ENCODE measurements at regions not wholly inside any gene's neighbourhood (a gene's known extent, or its start where the extent isn't known, plus 50 kb on each side); places are given as distances from the start of the nearest gene placed in this dataset.

GRCh38 chrX:79645749-79646148, 278.6 kb upstream of the ITM2A start:
- no peaks in the 10 kb centered on the region for H3K36me3 Mint-ChIP-seq
- H3K27me3 Mint-ChIP-seq = no peaks in the 10 kb centered on the region
- no peak overlapping the region for H3K4me3 Mint-ChIP-seq
- no peaks in the 10 kb centered on the region for H3K4me1 Mint-ChIP-seq
- H3K27ac Mint-ChIP-seq = no peak overlapping the region
- H3K9me3 Mint-ChIP-seq (ENCODE audit: low read depth) = no peaks in the 10 kb centered on the region
- CTCF ChIA-PET = no interaction called here
- ATAC-seq (no peak), DNase-seq (no peak)

DNA sequence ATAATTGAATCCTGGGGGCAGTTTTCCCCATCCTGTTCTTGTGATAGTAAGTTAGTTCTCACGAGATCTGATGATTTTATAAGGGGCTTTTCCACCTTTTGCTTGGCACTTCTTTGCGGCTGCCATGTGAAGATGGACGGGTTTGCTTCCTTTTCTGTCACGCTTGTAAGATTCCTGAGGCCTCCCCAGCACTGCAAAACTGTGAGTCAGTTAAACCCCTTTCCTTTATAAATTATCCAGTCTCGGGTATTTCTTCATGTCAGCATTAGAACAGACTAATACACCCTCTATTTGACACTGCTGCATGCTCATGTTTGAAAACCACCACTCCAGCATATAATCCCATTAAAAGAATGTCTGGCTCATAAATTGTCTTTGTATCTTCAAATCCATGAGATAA, 264.4 kb upstream of the ITM2A start:
- no peak for ATAC-seq
- H3K4me1 Mint-ChIP-seq = peaks cover 7% of the 10 kb centered on the region
- CTCF ChIA-PET = no interaction called here
- DNase-seq = no peak
- H3K27ac Mint-ChIP-seq = no peak overlapping the region
- H3K27me3 Mint-ChIP-seq = no peaks in the 10 kb centered on the region
- no peaks in the 10 kb centered on the region for H3K9me3 Mint-ChIP-seq (ENCODE audit: low read depth)
- no peaks in the 10 kb centered on the region for H3K36me3 Mint-ChIP-seq
- H3K4me3 Mint-ChIP-seq = no peak overlapping the region

- Mint-ChIP-seq H3K9me3 (ENCODE audit: low read depth) (no peaks in the 10 kb centered on the region), H3K27me3 (no peaks in the 10 kb centered on the region), H3K27ac (no peak overlapping the region), H3K4me3 (no peak overlapping the region), H3K4me1 (peaks cover 7% of the 10 kb centered on the region), H3K36me3 (no peaks in the 10 kb centered on the region)
- peak; percentile 23 for ATAC-seq
- peak; percentile 41 for DNase-seq
- CTCF ChIA-PET = no interaction called here
Measured at GRCh38 chrX:79630033-79631009, 263.2 kb upstream of the ITM2A start.

GRCh38 chrX:79623098-79623762, 256.1 kb upstream of the ITM2A start:
- H3K9me3 Mint-ChIP-seq (ENCODE audit: low read depth) = no peaks in the 10 kb centered on the region
- no peak overlapping the region for H3K27ac Mint-ChIP-seq
- H3K4me1 Mint-ChIP-seq = no peaks in the 10 kb centered on the region
- CTCF ChIA-PET = no interaction called here
- H3K27me3 Mint-ChIP-seq = peaks cover 3% of the 10 kb centered on the region
- ATAC-seq (no peak), DNase-seq (no peak)
- H3K4me3 Mint-ChIP-seq = no peak overlapping the region
- H3K36me3 Mint-ChIP-seq = no peaks in the 10 kb centered on the region

DNA sequence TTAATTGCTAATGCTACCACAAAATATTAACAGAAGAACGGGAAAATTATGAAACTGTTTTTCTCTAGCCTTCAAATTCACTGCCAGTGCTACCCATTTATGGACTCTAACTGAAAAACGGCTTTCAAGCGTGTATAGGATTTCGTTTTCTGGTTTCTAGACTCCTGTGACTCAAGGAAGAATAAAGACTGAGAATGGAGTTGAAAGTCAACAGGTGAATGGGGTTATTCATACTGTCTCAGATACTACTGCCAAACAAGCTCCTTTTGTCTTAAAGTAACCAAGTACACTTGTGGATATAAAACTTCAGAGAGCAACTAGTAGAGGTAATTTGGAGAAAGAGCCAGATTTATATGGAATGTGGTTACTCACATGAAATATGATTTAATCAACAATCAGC, 251.1 kb upstream of the ITM2A start:
- peaks cover 3% of the 10 kb centered on the region for H3K27me3 Mint-ChIP-seq
- DNase-seq (no peak), ATAC-seq (no peak)
- H3K9me3 Mint-ChIP-seq (ENCODE audit: low read depth) = no peaks in the 10 kb centered on the region
- no peak overlapping the region for H3K27ac Mint-ChIP-seq
- H3K4me1 Mint-ChIP-seq = no peaks in the 10 kb centered on the region
- CTCF ChIA-PET = no interaction called here
- no peak overlapping the region for H3K4me3 Mint-ChIP-seq
- H3K36me3 Mint-ChIP-seq = no peaks in the 10 kb centered on the region

DNA sequence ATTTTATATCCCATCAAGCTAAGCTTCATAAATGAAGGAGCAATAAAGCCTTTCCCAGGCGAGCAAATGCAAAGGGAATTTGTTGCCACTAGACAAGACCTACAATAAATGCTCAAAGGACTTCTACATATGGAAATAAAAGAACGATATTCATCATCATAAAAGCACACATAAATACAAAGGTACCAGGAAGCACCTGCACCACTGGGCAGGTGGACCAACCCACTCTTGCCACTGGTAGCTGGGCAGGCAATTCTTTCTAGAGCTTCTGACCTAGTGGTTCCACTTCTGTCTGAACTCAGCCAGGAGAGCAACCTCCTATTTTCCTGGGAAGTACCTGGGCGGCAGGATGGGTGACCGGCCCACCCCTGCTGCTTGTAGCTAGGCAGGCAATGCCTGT, 237.2 kb upstream of the ITM2A start:
- no peaks in the 10 kb centered on the region for H3K9me3 Mint-ChIP-seq (ENCODE audit: low read depth)
- H3K27ac Mint-ChIP-seq = no peak overlapping the region
- H3K4me3 Mint-ChIP-seq = no peak overlapping the region
- H3K4me1 Mint-ChIP-seq = no peaks in the 10 kb centered on the region
- H3K36me3 Mint-ChIP-seq = no peaks in the 10 kb centered on the region
- ATAC-seq (no peak), DNase-seq (no peak)
- CTCF ChIA-PET = no interaction called here
- no peaks in the 10 kb centered on the region for H3K27me3 Mint-ChIP-seq

- Mint-ChIP-seq H3K9me3 (ENCODE audit: low read depth) (no peaks in the 10 kb centered on the region), H3K27me3 (no peaks in the 10 kb centered on the region), H3K4me1 (no peaks in the 10 kb centered on the region), H3K4me3 (no peak overlapping the region), H3K36me3 (no peaks in the 10 kb centered on the region), H3K27ac (no peak overlapping the region)
- CTCF ChIA-PET = no interaction called here
- no peak for DNase-seq
- ATAC-seq = no peak
Measured at GRCh38 chrX:79601341-79602131, 234.4 kb upstream of the ITM2A start.

GRCh38 chrX:79592259-79592658, 225.1 kb upstream of the ITM2A start:
- H3K4me1 Mint-ChIP-seq = no peaks in the 10 kb centered on the region
- DNase-seq (no peak), ATAC-seq (no peak)
- no peaks in the 10 kb centered on the region for H3K36me3 Mint-ChIP-seq
- CTCF ChIA-PET = no interaction called here
- no peaks in the 10 kb centered on the region for H3K27me3 Mint-ChIP-seq
- H3K4me3 Mint-ChIP-seq = no peak overlapping the region
- H3K27ac Mint-ChIP-seq = no peak overlapping the region
- no peaks in the 10 kb centered on the region for H3K9me3 Mint-ChIP-seq (ENCODE audit: low read depth)

- no peak overlapping the region for H3K27ac Mint-ChIP-seq
- CTCF ChIA-PET = no interaction called here
- no peak overlapping the region for H3K4me3 Mint-ChIP-seq
- no peak for DNase-seq
- no peaks in the 10 kb centered on the region for H3K36me3 Mint-ChIP-seq
- no peaks in the 10 kb centered on the region for H3K27me3 Mint-ChIP-seq
- no peaks in the 10 kb centered on the region for H3K4me1 Mint-ChIP-seq
- H3K9me3 Mint-ChIP-seq (ENCODE audit: low read depth) = no peaks in the 10 kb centered on the region
- no peak for ATAC-seq
Measured at GRCh38 chrX:79588233-79588632, 221.1 kb upstream of the ITM2A start.

DNA sequence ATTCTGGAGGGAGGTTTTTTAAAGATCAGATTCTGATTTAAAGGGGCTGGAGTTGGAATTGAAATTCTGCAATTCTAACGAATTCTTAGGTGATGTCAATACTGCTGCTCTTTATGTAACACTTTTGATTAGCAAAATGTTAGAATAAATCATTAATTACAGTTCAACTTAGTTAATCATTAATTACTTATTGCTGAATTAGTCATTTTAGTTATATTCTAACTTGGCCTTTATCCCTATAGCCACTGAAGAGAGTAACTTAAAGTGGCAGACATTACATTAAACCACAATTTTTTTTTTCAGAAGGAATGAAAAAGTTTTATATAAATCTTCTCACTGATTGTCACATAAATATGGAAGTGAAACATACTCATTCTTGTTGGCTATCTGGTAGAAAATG, 206.6 kb upstream of the ITM2A start:
- Mint-ChIP-seq H3K27me3 (no peaks in the 10 kb centered on the region), H3K9me3 (ENCODE audit: low read depth) (no peaks in the 10 kb centered on the region), H3K4me3 (no peak overlapping the region), H3K27ac (no peak overlapping the region), H3K4me1 (no peaks in the 10 kb centered on the region), H3K36me3 (no peaks in the 10 kb centered on the region)
- ATAC-seq = no peak
- CTCF ChIA-PET = no interaction called here
- no peak for DNase-seq

DNA sequence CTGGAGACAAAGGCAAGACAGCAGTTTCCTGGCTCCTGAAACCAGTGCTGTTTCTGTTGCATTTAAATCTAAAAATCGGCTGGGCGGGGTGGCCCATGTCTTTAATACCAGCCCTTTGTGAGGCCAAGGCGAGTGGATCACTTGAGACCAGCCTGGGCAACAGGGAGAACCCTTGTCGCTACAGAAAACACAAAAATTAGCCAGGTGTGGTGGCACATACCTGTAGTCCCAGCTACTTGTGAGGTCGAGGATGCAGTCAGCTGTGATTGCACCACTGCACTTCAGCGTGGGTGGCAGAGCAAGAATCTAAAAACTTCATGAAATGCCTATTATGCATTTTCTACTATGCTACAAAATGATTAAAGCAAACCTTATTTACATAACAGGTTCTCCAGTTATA, 205.4 kb upstream of the ITM2A start:
- ATAC-seq = no peak
- Mint-ChIP-seq H3K36me3 (no peaks in the 10 kb centered on the region), H3K9me3 (ENCODE audit: low read depth) (no peaks in the 10 kb centered on the region), H3K27me3 (no peaks in the 10 kb centered on the region), H3K4me3 (no peak overlapping the region), H3K4me1 (no peaks in the 10 kb centered on the region), H3K27ac (no peak overlapping the region)
- no peak for DNase-seq
- CTCF ChIA-PET = no interaction called here

GRCh38 chrX:79570524-79571240, 203.5 kb upstream of the ITM2A start:
- DNase-seq (no peak), ATAC-seq (no peak)
- CTCF ChIA-PET = no interaction called here
- Mint-ChIP-seq H3K9me3 (ENCODE audit: low read depth) (no peaks in the 10 kb centered on the region), H3K4me3 (no peak overlapping the region), H3K36me3 (no peaks in the 10 kb centered on the region), H3K27me3 (no peaks in the 10 kb centered on the region), H3K4me1 (no peaks in the 10 kb centered on the region), H3K27ac (no peak overlapping the region)

- ATAC-seq = no peak
- no peak for DNase-seq
- H3K36me3 Mint-ChIP-seq = no peaks in the 10 kb centered on the region
- CTCF ChIA-PET = no interaction called here
- no peak overlapping the region for H3K27ac Mint-ChIP-seq
- no peaks in the 10 kb centered on the region for H3K4me1 Mint-ChIP-seq
- no peaks in the 10 kb centered on the region for H3K9me3 Mint-ChIP-seq (ENCODE audit: low read depth)
- H3K27me3 Mint-ChIP-seq = no peaks in the 10 kb centered on the region
- H3K4me3 Mint-ChIP-seq = no peak overlapping the region
Measured at GRCh38 chrX:79568309-79568708, 201.2 kb upstream of the ITM2A start.
